ENCODE measurements at regions not wholly inside any gene's neighbourhood (a gene's known extent, or its start where the extent isn't known, plus 50 kb on each side); places are given as distances from the start of the nearest gene placed in this dataset.

DNA sequence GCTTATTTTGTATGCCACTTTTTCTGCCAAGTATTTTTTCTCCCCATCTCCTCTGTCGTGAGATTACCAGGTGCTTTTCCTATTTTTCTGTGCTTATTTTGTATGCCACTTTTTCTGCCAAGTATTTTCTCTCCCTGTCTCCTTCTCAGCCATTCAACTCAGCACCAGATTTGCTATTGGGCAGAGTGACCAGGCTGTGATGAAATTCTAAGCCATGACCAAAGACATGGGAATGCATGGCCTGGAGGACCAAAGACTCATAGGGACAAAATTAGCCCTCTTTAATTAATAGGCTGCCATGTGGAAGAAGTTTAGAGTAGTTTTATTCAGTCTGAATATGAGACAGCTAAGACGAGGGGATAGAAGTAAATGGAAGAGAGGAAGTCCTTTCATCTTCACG, 257.4 kb downstream of the SQOR start:
- TF ChIP-seq, protein P1, sequence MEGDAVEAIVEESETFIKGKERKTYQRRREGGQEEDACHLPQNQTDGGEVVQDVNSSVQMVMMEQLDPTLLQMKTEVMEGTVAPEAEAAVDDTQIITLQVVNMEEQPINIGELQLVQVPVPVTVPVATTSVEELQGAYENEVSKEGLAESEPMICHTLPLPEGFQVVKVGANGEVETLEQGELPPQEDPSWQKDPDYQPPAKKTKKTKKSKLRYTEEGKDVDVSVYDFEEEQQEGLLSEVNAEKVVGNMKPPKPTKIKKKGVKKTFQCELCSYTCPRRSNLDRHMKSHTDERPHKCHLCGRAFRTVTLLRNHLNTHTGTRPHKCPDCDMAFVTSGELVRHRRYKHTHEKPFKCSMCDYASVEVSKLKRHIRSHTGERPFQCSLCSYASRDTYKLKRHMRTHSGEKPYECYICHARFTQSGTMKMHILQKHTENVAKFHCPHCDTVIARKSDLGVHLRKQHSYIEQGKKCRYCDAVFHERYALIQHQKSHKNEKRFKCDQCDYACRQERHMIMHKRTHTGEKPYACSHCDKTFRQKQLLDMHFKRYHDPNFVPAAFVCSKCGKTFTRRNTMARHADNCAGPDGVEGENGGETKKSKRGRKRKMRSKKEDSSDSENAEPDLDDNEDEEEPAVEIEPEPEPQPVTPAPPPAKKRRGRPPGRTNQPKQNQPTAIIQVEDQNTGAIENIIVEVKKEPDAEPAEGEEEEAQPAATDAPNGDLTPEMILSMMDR (conservative IDR thresholded peaks at IDR 0.05; ENCODE audit: low read depth, low read length): no peak

DNA sequence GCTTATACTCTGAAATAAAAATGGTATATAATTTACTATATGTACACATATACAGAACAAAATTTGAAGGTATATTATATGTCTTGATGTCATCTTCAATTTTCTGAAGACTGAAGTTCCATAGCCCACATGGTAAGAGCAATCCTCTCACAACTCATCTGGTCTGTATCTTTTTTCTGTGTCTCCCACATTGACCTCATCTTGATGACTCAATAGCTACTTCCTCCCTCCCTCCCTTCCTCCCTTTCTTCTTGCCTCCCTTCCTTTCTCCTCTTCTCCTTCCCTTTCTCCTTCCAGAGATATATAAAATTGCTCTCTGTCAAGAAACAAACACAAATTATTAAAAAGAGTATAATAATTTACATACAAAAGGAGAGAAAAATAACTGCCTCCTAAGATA, 268.5 kb downstream of the SQOR start:
- no peak for DNase-seq (ENCODE audit: low read depth)
- H3K4me3 ChIP-seq (ENCODE audit: low read depth, low read length): no peak overlapping the region
- TF ChIP-seq, protein P1 (conservative IDR thresholded peaks at IDR 0.05; ENCODE audit: low read depth, low read length): no peak

More for the DNA sequence above, 257.4 kb downstream of the SQOR start:
- no peak overlapping the region for H3K4me3 ChIP-seq (ENCODE audit: low read depth, low read length)
- DNase-seq (ENCODE audit: low read depth): no peak

DNA sequence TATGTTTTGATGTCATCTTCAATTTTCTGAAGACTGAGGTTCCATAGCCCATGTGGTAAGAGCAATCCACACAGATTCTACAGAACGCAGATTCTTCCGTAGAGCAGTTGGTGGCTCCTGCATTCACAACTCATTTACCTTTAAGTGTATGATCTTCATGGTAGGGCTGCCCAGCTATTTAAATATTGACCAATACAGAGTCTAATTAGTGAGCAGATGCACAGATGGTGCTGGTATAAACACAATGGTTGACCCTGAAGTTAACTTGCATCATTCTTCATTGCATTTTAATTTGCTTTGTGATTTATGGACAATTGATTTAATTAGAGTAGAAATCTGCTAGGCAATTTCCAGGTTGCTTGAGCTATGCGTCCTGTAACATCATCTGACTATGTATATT, 269.2 kb downstream of the SQOR start:
- DNase-seq (ENCODE audit: low read depth): no peak
- TF ChIP-seq, protein P1 (conservative IDR thresholded peaks at IDR 0.05; ENCODE audit: low read depth, low read length): no peak
- H3K4me3 ChIP-seq (ENCODE audit: low read depth, low read length): no peak overlapping the region

DNA sequence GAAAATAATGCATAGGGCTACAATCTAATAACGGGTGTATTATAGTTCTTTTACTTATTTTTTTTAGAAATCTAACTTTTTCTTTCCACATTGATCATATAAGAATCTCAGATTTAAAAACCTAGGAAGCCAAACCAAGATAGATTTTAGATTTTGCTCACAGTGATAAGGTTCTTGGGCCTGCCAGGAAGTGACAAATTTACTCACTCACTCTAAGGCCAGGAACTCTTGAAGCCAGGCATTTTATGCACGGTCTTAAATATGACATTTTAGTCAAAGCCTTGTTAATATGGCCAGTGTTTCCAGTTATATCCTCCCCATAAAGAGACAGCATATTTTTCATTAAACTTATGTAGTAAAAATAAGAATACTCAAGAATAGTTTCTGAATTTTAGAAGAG, 271.4 kb downstream of the SQOR start:
- no peak for DNase-seq (ENCODE audit: low read depth)
- H3K4me3 ChIP-seq (ENCODE audit: low read depth, low read length): no peak overlapping the region
- TF ChIP-seq, protein P1 (conservative IDR thresholded peaks at IDR 0.05; ENCODE audit: low read depth, low read length): no peak

DNA sequence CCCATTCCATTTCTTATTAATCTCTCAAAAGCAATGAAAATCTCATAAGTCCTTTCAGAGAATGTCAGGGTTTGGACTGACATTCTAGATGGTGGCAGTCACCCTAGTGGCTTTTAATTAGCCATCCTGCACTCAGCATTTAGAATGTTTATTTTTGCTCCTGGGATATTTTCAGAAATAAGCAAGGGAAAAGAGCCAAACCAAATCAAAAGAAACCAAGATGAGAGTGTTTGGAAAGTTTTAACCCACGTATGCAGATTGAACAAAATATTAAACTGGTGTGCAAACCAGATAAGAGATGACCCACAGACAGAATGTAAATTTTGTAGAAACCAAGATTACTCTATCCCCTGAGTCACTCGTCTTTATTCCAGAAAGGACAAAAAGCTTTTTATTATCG, 275.8 kb downstream of the SQOR start:
- TF ChIP-seq, protein P1 (conservative IDR thresholded peaks at IDR 0.05; ENCODE audit: low read depth, low read length): no peak
- DNase-seq (ENCODE audit: low read depth): no peak
- H3K4me3 ChIP-seq (ENCODE audit: low read depth, low read length): no peak overlapping the region

DNA sequence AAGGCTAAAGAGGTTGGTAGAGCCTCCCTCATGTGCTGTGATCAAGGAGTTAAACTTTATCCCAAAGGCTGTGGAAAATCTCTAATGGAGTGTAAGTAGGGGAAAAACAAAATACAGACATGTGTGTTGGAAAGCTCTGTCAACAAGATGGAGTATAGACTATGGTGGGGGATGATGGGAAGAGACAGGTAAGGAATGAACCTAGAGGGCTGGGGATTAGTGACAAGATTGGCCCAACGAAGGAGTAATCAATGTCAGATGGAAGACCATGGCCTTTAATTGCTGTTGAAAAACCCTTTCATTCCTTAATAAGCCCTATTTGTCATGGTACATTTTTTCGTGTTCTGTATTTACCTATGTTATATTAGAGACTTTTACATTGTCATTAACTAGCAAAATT, 278.6 kb downstream of the SQOR start:
- H3K4me3 ChIP-seq (ENCODE audit: low read depth, low read length): no peak overlapping the region
- TF ChIP-seq, protein P1 (conservative IDR thresholded peaks at IDR 0.05; ENCODE audit: low read depth, low read length): no peak
- no peak for DNase-seq (ENCODE audit: low read depth)

DNA sequence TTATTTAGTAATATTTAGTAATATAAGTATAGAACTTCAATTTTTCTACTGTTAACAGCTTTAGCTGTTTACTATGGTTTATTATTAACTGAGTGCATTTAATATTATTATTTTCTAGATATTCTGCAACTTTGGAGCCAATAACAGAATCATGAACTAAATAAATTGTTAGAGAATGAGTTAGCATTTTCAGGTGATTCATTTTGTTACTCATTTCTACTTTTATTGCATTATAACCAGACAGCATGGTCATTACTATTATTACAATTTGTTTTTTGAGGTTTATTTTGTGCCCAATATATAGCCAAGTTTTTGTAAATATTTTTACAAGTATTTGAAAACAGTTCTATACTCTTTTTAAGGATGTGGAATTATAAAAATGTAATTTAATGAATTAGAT, 279.6 kb downstream of the SQOR start:
- TF ChIP-seq, protein P1 (conservative IDR thresholded peaks at IDR 0.05; ENCODE audit: low read depth, low read length): no peak
- H3K4me3 ChIP-seq (ENCODE audit: low read depth, low read length): no peak overlapping the region
- no peak for DNase-seq (ENCODE audit: low read depth)

Data from choroid plexus epithelial cell (primary cell).